Activated naive CD8-positive, alpha-beta T cell treated with anti-CD3 and anti-CD28 coated beads, Interleukin-2, amount 50 U/mL, for 24 hours (primary cell): ENCODE measurements at regions not wholly inside any gene's neighbourhood (a gene's known extent, or its start where the extent isn't known, plus 50 kb on each side); places are given as distances from the start of the nearest gene placed in this dataset.

Source experiments
- ATAC-seq: fragments of 150-1000 bp; cut with Tn5 transposase; one replicate; pipeline ENCODE4 v1.10.0; 2021
- DNase-seq: peaks from one replicate; pipeline ENCODE4 v3.0.0; 2021
- H3K27ac Mint-ChIP-seq: one replicate; pipeline ENCODE4 v1.8.0; 2021; ENCODE audit warnings: mild to moderate bottlenecking, mixed read lengths
- H3K27me3 Mint-ChIP-seq: one replicate; pipeline ENCODE4 v1.8.0; 2021; ENCODE audit warnings: mixed read lengths
- H3K36me3 Mint-ChIP-seq: one replicate; pipeline ENCODE4 v1.8.0; 2021; ENCODE audit warnings: low read depth, mixed read lengths
- H3K4me1 Mint-ChIP-seq: one replicate; pipeline ENCODE4 v1.8.0; 2021; ENCODE audit warnings: mixed read lengths
- H3K4me3 Mint-ChIP-seq: one replicate; pipeline ENCODE4 v1.8.0; 2021; ENCODE audit warnings: mild to moderate bottlenecking, moderate library complexity, mixed read lengths
- H3K9me3 Mint-ChIP-seq: one replicate; pipeline ENCODE4 v1.8.0; 2021; ENCODE audit warnings: mixed read lengths

- Mint-ChIP-seq H3K27me3 (peaks cover 25% of the 10 kb centered on the region), H3K9me3 (no peaks in the 10 kb centered on the region), H3K4me3 (no peak overlapping the region), H3K36me3 (no peaks in the 10 kb centered on the region), H3K27ac (no peak overlapping the region), H3K4me1 (no peaks in the 10 kb centered on the region)
- DNase-seq (no peak), ATAC-seq (no peak)
Measured at GRCh38 chr11:119858288-119858687, 129.3 kb upstream of the NECTIN1 start.

DNA sequence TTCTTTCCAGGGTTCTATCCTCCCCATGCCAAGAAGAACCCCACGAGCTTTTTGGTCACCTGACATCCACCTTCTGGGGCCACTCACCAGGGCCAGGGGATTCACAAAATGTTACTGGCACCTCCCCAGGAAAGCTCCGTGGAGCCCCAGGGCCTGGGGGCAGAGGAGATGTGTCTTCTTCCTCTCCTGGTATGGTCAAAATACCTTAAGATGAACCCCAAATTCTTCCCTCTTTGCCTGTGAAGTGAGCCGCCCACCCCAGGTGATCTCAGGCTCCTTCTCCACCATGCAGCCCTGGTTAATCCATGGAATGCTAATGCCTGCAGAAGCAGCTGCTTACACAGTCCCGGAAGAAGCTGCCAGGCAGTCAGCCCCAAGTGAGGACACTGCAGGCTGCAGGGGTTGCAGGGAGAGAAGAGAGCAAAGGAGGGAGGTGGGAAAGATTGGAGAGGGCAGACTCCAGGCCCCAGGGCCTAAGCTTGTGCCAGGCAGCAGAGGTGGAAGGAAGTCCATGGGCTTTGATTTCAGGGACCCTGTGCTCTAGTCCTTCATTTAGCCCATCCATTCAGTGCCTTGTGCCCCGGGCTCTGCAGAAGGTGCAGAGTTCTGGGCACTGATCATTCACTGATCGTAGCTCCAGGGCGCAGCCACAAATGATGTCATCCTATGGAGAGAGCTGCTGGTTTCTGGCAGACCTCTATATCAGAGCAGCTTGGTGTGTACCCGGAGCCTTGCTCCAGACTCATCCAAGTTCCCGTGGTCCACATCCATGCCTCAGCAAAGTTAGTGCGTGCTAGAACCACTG, 127.9 kb upstream of the NECTIN1 start:
- H3K9me3 Mint-ChIP-seq, result no peaks in the 10 kb centered on the region
- H3K27ac Mint-ChIP-seq, result no peak overlapping the region
- DNase-seq (no peak), ATAC-seq (no peak)
- no peak overlapping the region for H3K4me3 Mint-ChIP-seq
- H3K27me3 Mint-ChIP-seq, result peaks cover 21% of the 10 kb centered on the region
- H3K4me1 Mint-ChIP-seq, result no peaks in the 10 kb centered on the region
- H3K36me3 Mint-ChIP-seq, result no peaks in the 10 kb centered on the region

- Mint-ChIP-seq H3K4me3 (no peak overlapping the region), H3K27ac (no peak overlapping the region), H3K4me1 (no peaks in the 10 kb centered on the region), H3K36me3 (no peaks in the 10 kb centered on the region), H3K27me3 (peaks cover 19% of the 10 kb centered on the region), H3K9me3 (no peaks in the 10 kb centered on the region)
- no peak for DNase-seq
- ATAC-seq, result no peak
Measured at GRCh38 chr11:119855066-119855465, 126.1 kb upstream of the NECTIN1 start.

- no peak for ATAC-seq
- H3K36me3 Mint-ChIP-seq, result no peaks in the 10 kb centered on the region
- H3K4me3 Mint-ChIP-seq, result no peak overlapping the region
Measured at GRCh38 chr11:119854521-119854920, 125.5 kb upstream of the NECTIN1 start.

GRCh38 chr11:119853581-119854360, 124.8 kb upstream of the NECTIN1 start:
- H3K4me3 Mint-ChIP-seq, result no peak overlapping the region
- no peaks in the 10 kb centered on the region for H3K4me1 Mint-ChIP-seq
- no peak for DNase-seq
- no peak for ATAC-seq
- H3K27ac Mint-ChIP-seq, result no peak overlapping the region
- H3K36me3 Mint-ChIP-seq, result no peaks in the 10 kb centered on the region
- H3K27me3 Mint-ChIP-seq, result peaks cover 17% of the 10 kb centered on the region
- H3K9me3 Mint-ChIP-seq, result no peaks in the 10 kb centered on the region

More at GRCh38 chr11:119854521-119854920, 125.5 kb upstream of the NECTIN1 start:
- Mint-ChIP-seq H3K27me3 (peaks cover 17% of the 10 kb centered on the region), H3K27ac (no peak overlapping the region), H3K4me1 (no peaks in the 10 kb centered on the region), H3K9me3 (no peaks in the 10 kb centered on the region)
- no peak for DNase-seq

- DNase-seq (no peak), ATAC-seq (no peak)
- no peaks in the 10 kb centered on the region for H3K36me3 Mint-ChIP-seq
- H3K27ac Mint-ChIP-seq, result no peak overlapping the region
- no peak overlapping the region for H3K4me3 Mint-ChIP-seq
- no peaks in the 10 kb centered on the region for H3K4me1 Mint-ChIP-seq
- no peaks in the 10 kb centered on the region for H3K9me3 Mint-ChIP-seq
- peaks cover 10% of the 10 kb centered on the region for H3K27me3 Mint-ChIP-seq
Measured at GRCh38 chr11:119852741-119853140, 123.7 kb upstream of the NECTIN1 start.

DNA sequence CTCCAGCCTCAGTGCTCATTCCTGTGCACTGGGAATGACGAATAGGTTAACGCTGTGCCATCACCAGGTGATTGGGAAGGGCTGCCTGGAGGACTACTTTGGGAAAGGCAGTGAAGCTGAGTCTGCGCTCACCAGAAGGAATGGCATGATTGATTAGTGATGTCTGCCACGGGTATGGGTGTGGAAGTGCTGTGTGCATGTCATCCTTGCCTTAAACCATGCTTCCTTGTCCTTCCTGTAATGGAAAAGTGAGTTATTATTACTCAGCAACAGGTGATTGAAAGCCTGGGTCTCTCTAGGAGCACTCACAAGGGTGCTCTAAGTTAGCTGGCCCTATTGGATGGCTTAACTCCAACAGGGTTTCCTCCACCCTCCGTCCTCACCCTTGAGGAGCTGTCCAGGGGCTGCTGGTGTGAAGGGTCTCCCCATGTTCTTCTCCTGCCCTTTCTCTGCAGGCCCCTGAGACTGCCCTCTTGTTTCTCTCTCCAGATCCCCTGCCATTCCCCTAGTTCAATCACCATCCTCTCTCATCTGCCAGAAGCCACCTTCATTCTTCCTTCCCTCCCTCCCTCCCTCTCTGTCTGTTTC, 121.9 kb upstream of the NECTIN1 start:
- DNase-seq (no peak), ATAC-seq (no peak)
- Mint-ChIP-seq H3K27me3 (peaks cover 6% of the 10 kb centered on the region), H3K27ac (no peak overlapping the region), H3K4me3 (no peak overlapping the region), H3K4me1 (no peaks in the 10 kb centered on the region), H3K9me3 (no peaks in the 10 kb centered on the region), H3K36me3 (no peaks in the 10 kb centered on the region)

GRCh38 chr11:119849872-119850271, 120.9 kb upstream of the NECTIN1 start:
- DNase-seq (no peak), ATAC-seq (no peak)
- Mint-ChIP-seq H3K9me3 (no peaks in the 10 kb centered on the region), H3K27ac (no peak overlapping the region), H3K36me3 (no peaks in the 10 kb centered on the region), H3K4me1 (no peaks in the 10 kb centered on the region), H3K4me3 (no peak overlapping the region), H3K27me3 (peaks cover 5% of the 10 kb centered on the region)

DNA sequence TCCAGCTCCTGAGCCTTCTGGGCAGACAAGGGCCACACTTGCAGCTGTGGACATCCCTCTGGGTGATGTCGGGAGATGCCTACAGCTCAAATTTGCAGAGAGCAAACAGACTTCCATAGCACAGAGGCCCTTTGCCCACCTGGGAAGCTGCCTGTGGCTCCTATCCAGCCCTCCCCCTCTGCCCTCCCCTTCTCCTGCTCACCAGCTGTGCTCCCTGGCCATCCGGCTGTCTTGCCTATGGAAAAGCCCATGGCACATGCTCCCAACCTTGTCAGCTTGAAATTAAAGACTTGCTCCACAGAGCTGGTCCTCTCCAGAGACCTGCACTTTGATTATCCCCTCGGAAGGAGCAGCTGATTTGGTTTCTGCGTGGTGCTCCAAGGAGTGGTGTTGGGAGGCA, 118.9 kb upstream of the NECTIN1 start:
- ATAC-seq, result no peak
- H3K9me3 Mint-ChIP-seq, result no peaks in the 10 kb centered on the region
- H3K4me3 Mint-ChIP-seq, result no peak overlapping the region
- no peak for DNase-seq
- peaks cover 8% of the 10 kb centered on the region for H3K27me3 Mint-ChIP-seq
- no peak overlapping the region for H3K27ac Mint-ChIP-seq
- H3K4me1 Mint-ChIP-seq, result no peaks in the 10 kb centered on the region
- no peaks in the 10 kb centered on the region for H3K36me3 Mint-ChIP-seq

GRCh38 chr11:119846374-119846773, 117.4 kb upstream of the NECTIN1 start:
- Mint-ChIP-seq H3K27me3 (peaks cover 14% of the 10 kb centered on the region), H3K9me3 (no peaks in the 10 kb centered on the region), H3K27ac (no peak overlapping the region), H3K4me1 (no peaks in the 10 kb centered on the region), H3K4me3 (no peak overlapping the region), H3K36me3 (no peaks in the 10 kb centered on the region)
- DNase-seq (no peak), ATAC-seq (no peak)

- no peaks in the 10 kb centered on the region for H3K4me1 Mint-ChIP-seq
- DNase-seq, result no peak
- no peak overlapping the region for H3K27ac Mint-ChIP-seq
- no peaks in the 10 kb centered on the region for H3K36me3 Mint-ChIP-seq
- H3K27me3 Mint-ChIP-seq, result peaks cover 15% of the 10 kb centered on the region
- H3K4me3 Mint-ChIP-seq, result no peak overlapping the region
- no peaks in the 10 kb centered on the region for H3K9me3 Mint-ChIP-seq
- ATAC-seq, result no peak
Measured at GRCh38 chr11:119845756-119846155, 116.8 kb upstream of the NECTIN1 start.

- Mint-ChIP-seq H3K4me3 (no peak overlapping the region), H3K9me3 (no peaks in the 10 kb centered on the region), H3K4me1 (no peaks in the 10 kb centered on the region), H3K36me3 (no peaks in the 10 kb centered on the region), H3K27me3 (peaks cover 15% of the 10 kb centered on the region), H3K27ac (no peak overlapping the region)
- DNase-seq, result no peak
- ATAC-seq, result no peak
Measured at GRCh38 chr11:119845305-119845704, 116.3 kb upstream of the NECTIN1 start.

DNA sequence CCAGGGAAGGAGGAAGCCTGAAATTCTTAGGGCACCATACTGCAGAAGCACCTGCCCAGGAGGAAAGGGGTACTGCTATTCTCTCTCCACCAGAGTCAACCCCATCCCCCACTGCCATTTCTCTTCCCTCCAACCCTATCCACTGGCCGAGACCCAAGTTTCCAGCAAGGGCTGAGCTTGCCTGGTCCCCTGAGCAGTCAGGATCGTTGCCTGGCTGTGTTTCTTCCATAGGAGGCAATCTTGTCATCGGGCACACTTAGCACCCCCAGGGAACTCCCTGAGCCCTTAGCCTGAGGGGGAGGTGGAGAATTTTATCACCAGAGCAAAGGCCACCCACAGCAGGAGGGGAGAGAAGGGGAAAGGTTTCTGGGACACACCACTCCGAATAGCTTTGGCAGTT, 115.8 kb upstream of the NECTIN1 start:
- Mint-ChIP-seq H3K9me3 (no peaks in the 10 kb centered on the region), H3K36me3 (no peaks in the 10 kb centered on the region), H3K4me1 (no peaks in the 10 kb centered on the region), H3K27ac (no peak overlapping the region), H3K27me3 (peaks cover 15% of the 10 kb centered on the region), H3K4me3 (no peak overlapping the region)
- ATAC-seq, result no peak
- no peak for DNase-seq

DNA sequence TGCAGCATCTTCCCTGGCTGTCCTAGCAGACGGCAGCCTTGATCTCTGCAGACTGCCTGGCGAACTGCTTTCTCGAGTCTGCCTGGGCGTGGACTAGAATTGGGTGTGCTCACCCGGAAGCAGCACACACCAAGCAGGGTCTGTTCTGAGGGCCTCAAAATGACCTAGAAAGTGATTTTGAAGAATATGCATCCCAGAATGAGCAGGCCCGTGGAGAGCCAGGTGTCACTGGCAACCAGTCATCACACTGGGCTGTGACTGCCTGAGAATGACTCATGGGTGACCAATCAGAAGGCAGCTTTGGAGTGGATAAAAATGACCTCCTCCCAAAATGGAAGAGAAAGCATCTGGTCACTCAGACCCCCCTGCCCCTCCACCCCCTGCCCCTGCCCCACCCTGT, 114.9 kb upstream of the NECTIN1 start:
- Mint-ChIP-seq H3K9me3 (no peaks in the 10 kb centered on the region), H3K27ac (no peak overlapping the region), H3K4me1 (no peaks in the 10 kb centered on the region), H3K36me3 (no peaks in the 10 kb centered on the region), H3K27me3 (peaks cover 20% of the 10 kb centered on the region), H3K4me3 (no peak overlapping the region)
- ATAC-seq, result no peak
- DNase-seq, result no peak

- Mint-ChIP-seq H3K9me3 (no peaks in the 10 kb centered on the region), H3K36me3 (no peaks in the 10 kb centered on the region), H3K4me3 (no peak overlapping the region), H3K4me1 (no peaks in the 10 kb centered on the region), H3K27me3 (peaks cover 25% of the 10 kb centered on the region), H3K27ac (no peak overlapping the region)
- DNase-seq, result no peak
- ATAC-seq, result no peak
Measured at GRCh38 chr11:119842731-119843130, 113.7 kb upstream of the NECTIN1 start.
